Effector memory CD8-positive, alpha-beta T cell (primary cell): ENCODE measurements at regions not wholly inside any gene's neighbourhood (a gene's known extent, or its start where the extent isn't known, plus 50 kb on each side); places are given as distances from the start of the nearest gene placed in this dataset.

Source experiments
- ATAC-seq: fragments of 150-1000 bp; cut with Tn5 transposase; replicated peaks from 2 replicates; pipeline ENCODE4 v1.10.0; 2021; ENCODE audit warnings: mild to moderate bottlenecking, moderate library complexity
- DNase-seq, 3 experiments: peaks; one replicate each; pipeline ENCODE4 v3.0.0; 2021
- H3K27ac Mint-ChIP-seq, 2 donors: one replicate each; pipeline ENCODE4 v1.8.0; 2022; ENCODE audit warnings: mild to moderate bottlenecking in 2 of 2, mixed read lengths in 2 of 2, moderate library complexity in 2 of 2
- H3K27me3 Mint-ChIP-seq, 2 donors: one replicate each; pipeline ENCODE4 v1.8.0; 2022; ENCODE audit warnings: mixed read lengths in 2 of 2
- H3K36me3 Mint-ChIP-seq: one replicate; pipeline ENCODE4 v1.8.0; 2022; ENCODE audit warnings: mild to moderate bottlenecking, moderate library complexity, mixed read lengths; ENCODE audit not compliant: insufficient read depth
- H3K4me1 Mint-ChIP-seq, 2 donors: one replicate each; pipeline ENCODE4 v1.8.0; 2022; ENCODE audit warnings: low read depth in 2 of 2, mixed read lengths in 2 of 2
- H3K4me3 Mint-ChIP-seq, 2 donors: one replicate each; pipeline ENCODE4 v1.8.0; 2022; ENCODE audit warnings: mild to moderate bottlenecking in 2 of 2, mixed read lengths in 2 of 2, moderate library complexity in 2 of 2
- H3K9me3 Mint-ChIP-seq, 2 donors: one replicate each; pipeline ENCODE4 v1.8.0; 2022; ENCODE audit warnings: mixed read lengths in 2 of 2

GRCh38 chr12:132439333-132439904 lies 50.5 kb upstream of the FBRSL1 start:
- Mint-ChIP-seq H3K27me3 (peaks cover 21 to 25% of the 10 kb centered on the region in 2 donors), H3K4me1 (peaks cover 10 to 22% of the 10 kb centered on the region in 2 donors), H3K4me3 (no peak overlapping the region), H3K27ac (no peak overlapping the region), H3K36me3 (peaks cover 9% of the 10 kb centered on the region), H3K9me3 (no peaks in the 10 kb centered on the region)
- DNase-seq (no peak), ATAC-seq (no peak)

GRCh38 chr12:132438726-132439125 lies 51.2 kb upstream of the FBRSL1 start:
- H3K27ac Mint-ChIP-seq, result no peak overlapping the region
- DNase-seq (no peak), ATAC-seq (no peak)
- peaks cover 22 to 28% of the 10 kb centered on the region in 2 donors for H3K27me3 Mint-ChIP-seq
- peaks cover 9% of the 10 kb centered on the region for H3K36me3 Mint-ChIP-seq
- H3K4me1 Mint-ChIP-seq, result peaks cover 9 to 21% of the 10 kb centered on the region in 2 donors
- H3K4me3 Mint-ChIP-seq, result no peak overlapping the region
- no peaks in the 10 kb centered on the region for H3K9me3 Mint-ChIP-seq

GRCh38 chr12:132437943-132438700 lies 51.8 kb upstream of the FBRSL1 start:
- H3K4me3 Mint-ChIP-seq, result peak overlapping the region in 1 of 2 donors; percentile 27
- peaks cover 22 to 35% of the 10 kb centered on the region in 2 donors for H3K27me3 Mint-ChIP-seq
- no peak for DNase-seq
- peaks cover 12 to 18% of the 10 kb centered on the region in 2 donors for H3K4me1 Mint-ChIP-seq
- H3K9me3 Mint-ChIP-seq, result no peaks in the 10 kb centered on the region
- peaks cover 6% of the 10 kb centered on the region for H3K36me3 Mint-ChIP-seq
- ATAC-seq, result peak; percentile 19
- H3K27ac Mint-ChIP-seq, result no peak overlapping the region

GRCh38 chr12:132437252-132437932 lies 52.6 kb upstream of the FBRSL1 start:
- Mint-ChIP-seq H3K36me3 (peaks cover 6% of the 10 kb centered on the region), H3K4me1 (peaks cover 12 to 20% of the 10 kb centered on the region in 2 donors), H3K4me3 (peak overlapping the region in 1 of 2 donors; percentile 25), H3K27me3 (peaks cover 22 to 37% of the 10 kb centered on the region in 2 donors), H3K27ac (no peak overlapping the region), H3K9me3 (no peaks in the 10 kb centered on the region)
- DNase-seq (no peak), ATAC-seq (peak; percentile 21)

GRCh38 chr12:132436791-132437251 lies 53.1 kb upstream of the FBRSL1 start:
- Mint-ChIP-seq H3K9me3 (no peaks in the 10 kb centered on the region), H3K27me3 (peaks cover 22 to 37% of the 10 kb centered on the region in 2 donors), H3K4me3 (peak overlapping the region in 1 of 2 donors; percentile 25), H3K27ac (no peak overlapping the region), H3K4me1 (peaks cover 12 to 20% of the 10 kb centered on the region in 2 donors), H3K36me3 (peaks cover 4% of the 10 kb centered on the region)
- no peak for ATAC-seq
- no peak for DNase-seq

- H3K9me3 Mint-ChIP-seq, result no peaks in the 10 kb centered on the region
- no peak overlapping the region for H3K4me3 Mint-ChIP-seq
- peaks cover 4% of the 10 kb centered on the region for H3K36me3 Mint-ChIP-seq
- ATAC-seq, result no peak
- H3K4me1 Mint-ChIP-seq, result peaks cover 12 to 20% of the 10 kb centered on the region in 2 donors
- peaks cover 22 to 37% of the 10 kb centered on the region in 2 donors for H3K27me3 Mint-ChIP-seq
- H3K27ac Mint-ChIP-seq, result no peak overlapping the region
- DNase-seq, result no peak
These were observed 54.3 kb upstream of the FBRSL1 start for GRCh38 chr12:132435486-132436187.

GRCh38 chr12:132433641-132434395 lies 56.1 kb upstream of the FBRSL1 start:
- Mint-ChIP-seq H3K9me3 (no peaks in the 10 kb centered on the region), H3K27me3 (peaks cover 27 to 52% of the 10 kb centered on the region in 2 donors), H3K27ac (no peak overlapping the region), H3K36me3 (no peaks in the 10 kb centered on the region), H3K4me3 (no peak overlapping the region), H3K4me1 (peaks cover 20 to 34% of the 10 kb centered on the region in 2 donors)
- no peak for DNase-seq
- ATAC-seq, result no peak

- Mint-ChIP-seq H3K9me3 (no peaks in the 10 kb centered on the region), H3K27me3 (peaks cover 27 to 52% of the 10 kb centered on the region in 2 donors), H3K4me1 (peaks cover 16 to 29% of the 10 kb centered on the region in 2 donors), H3K27ac (no peak overlapping the region), H3K36me3 (no peaks in the 10 kb centered on the region), H3K4me3 (no peak overlapping the region)
- no peak for DNase-seq
- ATAC-seq, result no peak
These were observed 57.0 kb upstream of the FBRSL1 start for GRCh38 chr12:132432721-132433577.

- no peaks in the 10 kb centered on the region for H3K9me3 Mint-ChIP-seq
- no peaks in the 10 kb centered on the region for H3K36me3 Mint-ChIP-seq
- peaks cover 16 to 27% of the 10 kb centered on the region in 2 donors for H3K4me1 Mint-ChIP-seq
- H3K4me3 Mint-ChIP-seq, result no peak overlapping the region
- ATAC-seq, result no peak
- H3K27ac Mint-ChIP-seq, result no peak overlapping the region
- no peak for DNase-seq
- peaks cover 27 to 52% of the 10 kb centered on the region in 2 donors for H3K27me3 Mint-ChIP-seq
These were observed 57.7 kb upstream of the FBRSL1 start for GRCh38 chr12:132432126-132432705.

GRCh38 chr12:132430838-132431774 lies 58.8 kb upstream of the FBRSL1 start:
- ATAC-seq, result no peak
- H3K4me1 Mint-ChIP-seq, result peaks cover 13 to 24% of the 10 kb centered on the region in 2 donors
- peaks cover 22 to 44% of the 10 kb centered on the region in 2 donors for H3K27me3 Mint-ChIP-seq
- no peak for DNase-seq
- peak overlapping the region in 1 of 2 donors; percentile 38 for H3K27ac Mint-ChIP-seq
- no peaks in the 10 kb centered on the region for H3K36me3 Mint-ChIP-seq
- H3K9me3 Mint-ChIP-seq, result no peaks in the 10 kb centered on the region
- peak overlapping the region; percentile 72 to 79 for H3K4me3 Mint-ChIP-seq
